ENCODE measurements at regions not wholly inside any gene's neighbourhood (a gene's known extent, or its start where the extent isn't known, plus 50 kb on each side); places are given as distances from the start of the nearest gene placed in this dataset.

- Histone ChIP-seq H3K9me2 (replicated peaks; ENCODE audit: control insufficient read depth, low read length) (no peaks in the 10 kb centered on the region), H3K4me2 (ENCODE audit: low read length) (no peak overlapping the region), H4K20me1 (ENCODE audit: control insufficient read depth, insufficient read depth, low read depth, low read length) (no peaks in the 10 kb centered on the region), H3K79me2 (ENCODE audit: control insufficient read depth, low read length) (no peaks in the 10 kb centered on the region), H3K27me3 (ENCODE audit: control insufficient read depth, low read length) (no peaks in the 10 kb centered on the region), H3K4me3 (ENCODE audit: low read length) (no peak overlapping the region), H3F3A (ENCODE audit: control insufficient read depth, insufficient read depth) (no peaks in the 10 kb centered on the region), H3K4me1 (ENCODE audit: control insufficient read depth, low read length) (no peaks in the 10 kb centered on the region), H3K36me3 (ENCODE audit: control insufficient read depth, low read length) (no peaks in the 10 kb centered on the region), H3K27ac (ENCODE audit: low read depth, low read length) (no peak overlapping the region), H3K9me3 (ENCODE audit: control insufficient read depth, insufficient read depth, low read length) (no peaks in the 10 kb centered on the region)
- TF ChIP-seq CTCF (IDR thresholded peaks at IDR 0.05; ENCODE audit: low read depth, low read length, poor library complexity, severe bottlenecking) = no peak
- TF ChIP-seq EZH2phosphoT487 (IDR thresholded peaks at IDR 0.05; ENCODE audit: borderline replicate concordance, low read length) = no peak
Measured at GRCh38 chr5:61732796-61733195, 400.7 kb downstream of the ZSWIM6 start.

GRCh38 chr5:61734001-61734400 is 401.9 kb downstream of the ZSWIM6 start:
- no peak for TF ChIP-seq EZH2phosphoT487 (IDR thresholded peaks at IDR 0.05; ENCODE audit: borderline replicate concordance, low read length)
- TF ChIP-seq CTCF (IDR thresholded peaks at IDR 0.05; ENCODE audit: low read depth, low read length, poor library complexity, severe bottlenecking) = no peak
- no peaks in the 10 kb centered on the region for H3K9me2 ChIP-seq (replicated peaks; ENCODE audit: control insufficient read depth, low read length)
- H4K20me1 ChIP-seq (ENCODE audit: control insufficient read depth, insufficient read depth, low read depth, low read length) = no peaks in the 10 kb centered on the region
- no peaks in the 10 kb centered on the region for H3F3A ChIP-seq (ENCODE audit: control insufficient read depth, insufficient read depth)
- no peak overlapping the region for H3K27ac ChIP-seq (ENCODE audit: low read depth, low read length)
- no peaks in the 10 kb centered on the region for H3K27me3 ChIP-seq (ENCODE audit: control insufficient read depth, low read length)
- H3K36me3 ChIP-seq (ENCODE audit: control insufficient read depth, low read length) = no peaks in the 10 kb centered on the region
- H3K79me2 ChIP-seq (ENCODE audit: control insufficient read depth, low read length) = no peaks in the 10 kb centered on the region
- no peak overlapping the region for H3K4me3 ChIP-seq (ENCODE audit: low read length)
- no peak overlapping the region for H3K4me2 ChIP-seq (ENCODE audit: low read length)
- no peaks in the 10 kb centered on the region for H3K4me1 ChIP-seq (ENCODE audit: control insufficient read depth, low read length)
- no peaks in the 10 kb centered on the region for H3K9me3 ChIP-seq (ENCODE audit: control insufficient read depth, insufficient read depth, low read length)

GRCh38 chr5:61734966-61735365 is 402.9 kb downstream of the ZSWIM6 start:
- TF ChIP-seq CTCF (IDR thresholded peaks at IDR 0.05; ENCODE audit: low read depth, low read length, poor library complexity, severe bottlenecking) (no peak), EZH2phosphoT487 (IDR thresholded peaks at IDR 0.05; ENCODE audit: borderline replicate concordance, low read length) (no peak)
- Histone ChIP-seq H4K20me1 (ENCODE audit: control insufficient read depth, insufficient read depth, low read depth, low read length) (no peaks in the 10 kb centered on the region), H3K4me2 (ENCODE audit: low read length) (no peak overlapping the region), H3K4me3 (ENCODE audit: low read length) (no peak overlapping the region), H3K27me3 (ENCODE audit: control insufficient read depth, low read length) (no peaks in the 10 kb centered on the region), H3K9me3 (ENCODE audit: control insufficient read depth, insufficient read depth, low read length) (no peaks in the 10 kb centered on the region), H3K36me3 (ENCODE audit: control insufficient read depth, low read length) (no peaks in the 10 kb centered on the region), H3K4me1 (ENCODE audit: control insufficient read depth, low read length) (no peaks in the 10 kb centered on the region), H3F3A (ENCODE audit: control insufficient read depth, insufficient read depth) (no peaks in the 10 kb centered on the region), H3K27ac (ENCODE audit: low read depth, low read length) (no peak overlapping the region), H3K79me2 (ENCODE audit: control insufficient read depth, low read length) (no peaks in the 10 kb centered on the region), H3K9me2 (replicated peaks; ENCODE audit: control insufficient read depth, low read length) (no peaks in the 10 kb centered on the region)

- H3K4me2 ChIP-seq (ENCODE audit: low read length) = no peak overlapping the region
- H3K79me2 ChIP-seq (ENCODE audit: control insufficient read depth, low read length) = no peaks in the 10 kb centered on the region
- H3K36me3 ChIP-seq (ENCODE audit: control insufficient read depth, low read length) = no peaks in the 10 kb centered on the region
- no peak overlapping the region for H3K4me3 ChIP-seq (ENCODE audit: low read length)
- no peaks in the 10 kb centered on the region for H3F3A ChIP-seq (ENCODE audit: control insufficient read depth, insufficient read depth)
- TF ChIP-seq EZH2phosphoT487 (IDR thresholded peaks at IDR 0.05; ENCODE audit: borderline replicate concordance, low read length) = no peak
- no peak for TF ChIP-seq CTCF (IDR thresholded peaks at IDR 0.05; ENCODE audit: low read depth, low read length, poor library complexity, severe bottlenecking)
- no peaks in the 10 kb centered on the region for H3K9me2 ChIP-seq (replicated peaks; ENCODE audit: control insufficient read depth, low read length)
- no peaks in the 10 kb centered on the region for H4K20me1 ChIP-seq (ENCODE audit: control insufficient read depth, insufficient read depth, low read depth, low read length)
- no peaks in the 10 kb centered on the region for H3K27me3 ChIP-seq (ENCODE audit: control insufficient read depth, low read length)
- no peak overlapping the region for H3K27ac ChIP-seq (ENCODE audit: low read depth, low read length)
- no peaks in the 10 kb centered on the region for H3K4me1 ChIP-seq (ENCODE audit: control insufficient read depth, low read length)
- H3K9me3 ChIP-seq (ENCODE audit: control insufficient read depth, insufficient read depth, low read length) = no peaks in the 10 kb centered on the region
Measured at GRCh38 chr5:61735531-61735930, 403.5 kb downstream of the ZSWIM6 start.

Data from DOHH2 (cell line).